ENCODE measurements at regions not wholly inside any gene's neighbourhood (a gene's known extent, or its start where the extent isn't known, plus 50 kb on each side); places are given as distances from the start of the nearest gene placed in this dataset.
"Not testable (repeated sequence)": the region's sequence is repeated elsewhere in the genome, so short reads cannot be mapped to it uniquely, and the experiment has no call there.

GRCh38 chr3:124648551-124648950, 81.7 kb upstream of the UMPS start:
- H3K4me1 Mint-ChIP-seq: peaks cover 6% of the 10 kb centered on the region
- no peak for DNase-seq
- H3K4me3 Mint-ChIP-seq: no peak overlapping the region
- H3K27me3 Mint-ChIP-seq (ENCODE audit: low read depth, poor library complexity): no peaks in the 10 kb centered on the region
- no peaks in the 10 kb centered on the region for H3K9me3 Mint-ChIP-seq
- peaks cover 37% of the 10 kb centered on the region for H3K36me3 Mint-ChIP-seq (ENCODE audit: low read depth)
- H3K27ac Mint-ChIP-seq: no peak overlapping the region
- no peak for TF ChIP-seq CTCF (IDR thresholded peaks at IDR 0.05)

GRCh38 chr3:124650798-124651197, 79.5 kb upstream of the UMPS start:
- no peaks in the 10 kb centered on the region for H3K9me3 Mint-ChIP-seq
- peaks cover 6% of the 10 kb centered on the region for H3K4me1 Mint-ChIP-seq
- TF ChIP-seq CTCF (IDR thresholded peaks at IDR 0.05): no peak
- peaks cover 37% of the 10 kb centered on the region for H3K36me3 Mint-ChIP-seq (ENCODE audit: low read depth)
- no peak overlapping the region for H3K27ac Mint-ChIP-seq
- H3K4me3 Mint-ChIP-seq: no peak overlapping the region
- no peak for DNase-seq
- H3K27me3 Mint-ChIP-seq (ENCODE audit: low read depth, poor library complexity): no peaks in the 10 kb centered on the region

GRCh38 chr3:124651416-124651815, 78.8 kb upstream of the UMPS start:
- peaks cover 41% of the 10 kb centered on the region for H3K36me3 Mint-ChIP-seq (ENCODE audit: low read depth)
- H3K9me3 Mint-ChIP-seq; H3K27me3 Mint-ChIP-seq (ENCODE audit: low read depth, poor library complexity); H3K27ac Mint-ChIP-seq; H3K4me3 Mint-ChIP-seq; DNase-seq; H3K4me1 Mint-ChIP-seq: not testable (repeated sequence)

GRCh38 chr3:124652009-124652408, 78.2 kb upstream of the UMPS start:
- Mint-ChIP-seq H3K27ac (no peak overlapping the region), H3K27me3 (ENCODE audit: low read depth, poor library complexity) (no peaks in the 10 kb centered on the region), H3K4me3 (no peak overlapping the region), H3K9me3 (no peaks in the 10 kb centered on the region), H3K4me1 (peaks cover 6% of the 10 kb centered on the region), H3K36me3 (ENCODE audit: low read depth) (peaks cover 39% of the 10 kb centered on the region)
- TF ChIP-seq CTCF (IDR thresholded peaks at IDR 0.05): no peak
- DNase-seq: no peak

GRCh38 chr3:124653071-124653796, 77.0 kb upstream of the UMPS start:
- Mint-ChIP-seq H3K36me3 (ENCODE audit: low read depth) (peaks cover 46% of the 10 kb centered on the region), H3K4me1 (peaks cover 6% of the 10 kb centered on the region), H3K27me3 (ENCODE audit: low read depth, poor library complexity) (no peaks in the 10 kb centered on the region), H3K9me3 (no peaks in the 10 kb centered on the region), H3K27ac (no peak overlapping the region), H3K4me3 (no peak overlapping the region)
- no peak for DNase-seq
- no peak for TF ChIP-seq CTCF (IDR thresholded peaks at IDR 0.05)

- TF ChIP-seq CTCF (IDR thresholded peaks at IDR 0.05): no peak
- Mint-ChIP-seq H3K9me3 (no peaks in the 10 kb centered on the region), H3K27me3 (ENCODE audit: low read depth, poor library complexity) (no peaks in the 10 kb centered on the region), H3K36me3 (ENCODE audit: low read depth) (peaks cover 49% of the 10 kb centered on the region), H3K4me3 (no peak overlapping the region), H3K27ac (no peak overlapping the region), H3K4me1 (peaks cover 6% of the 10 kb centered on the region)
- DNase-seq: no peak
Measured at GRCh38 chr3:124653797-124654469, 76.3 kb upstream of the UMPS start.

Measured in nephron progenitor cell (in vitro differentiated cells).